ENCODE measurements at regions not wholly inside any gene's neighbourhood (a gene's known extent, or its start where the extent isn't known, plus 50 kb on each side); places are given as distances from the start of the nearest gene placed in this dataset.

DNA sequence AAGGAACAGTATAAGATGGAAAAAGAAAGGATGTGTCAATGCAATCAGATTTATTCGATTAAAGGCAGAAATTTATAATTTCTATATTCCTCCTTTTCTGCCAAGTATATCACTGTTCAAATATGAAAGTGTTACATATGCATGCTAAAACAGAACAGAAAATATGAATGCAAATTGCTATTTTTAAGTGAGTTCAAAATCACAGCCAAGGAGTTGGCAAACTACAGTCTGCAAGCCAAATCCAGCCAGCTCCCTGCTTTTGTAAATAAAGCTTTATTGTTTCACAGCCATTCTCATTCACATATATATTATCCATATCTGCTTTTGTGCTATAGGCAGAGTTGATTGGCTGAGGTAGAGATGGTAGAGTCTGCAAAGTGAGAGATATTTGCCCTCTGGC lies 747.2 kb downstream of the ANKRD7 start:
- TF ChIP-seq EZH2phosphoT487 (IDR thresholded peaks at IDR 0.05; ENCODE audit: unreplicated experiment) = no peak
- TF ChIP-seq, protein P1, sequence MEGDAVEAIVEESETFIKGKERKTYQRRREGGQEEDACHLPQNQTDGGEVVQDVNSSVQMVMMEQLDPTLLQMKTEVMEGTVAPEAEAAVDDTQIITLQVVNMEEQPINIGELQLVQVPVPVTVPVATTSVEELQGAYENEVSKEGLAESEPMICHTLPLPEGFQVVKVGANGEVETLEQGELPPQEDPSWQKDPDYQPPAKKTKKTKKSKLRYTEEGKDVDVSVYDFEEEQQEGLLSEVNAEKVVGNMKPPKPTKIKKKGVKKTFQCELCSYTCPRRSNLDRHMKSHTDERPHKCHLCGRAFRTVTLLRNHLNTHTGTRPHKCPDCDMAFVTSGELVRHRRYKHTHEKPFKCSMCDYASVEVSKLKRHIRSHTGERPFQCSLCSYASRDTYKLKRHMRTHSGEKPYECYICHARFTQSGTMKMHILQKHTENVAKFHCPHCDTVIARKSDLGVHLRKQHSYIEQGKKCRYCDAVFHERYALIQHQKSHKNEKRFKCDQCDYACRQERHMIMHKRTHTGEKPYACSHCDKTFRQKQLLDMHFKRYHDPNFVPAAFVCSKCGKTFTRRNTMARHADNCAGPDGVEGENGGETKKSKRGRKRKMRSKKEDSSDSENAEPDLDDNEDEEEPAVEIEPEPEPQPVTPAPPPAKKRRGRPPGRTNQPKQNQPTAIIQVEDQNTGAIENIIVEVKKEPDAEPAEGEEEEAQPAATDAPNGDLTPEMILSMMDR (conservative IDR thresholded peaks at IDR 0.05; ENCODE audit: low read depth in 2 of 2) = no peak
- TF ChIP-seq EZH2 (IDR thresholded peaks at IDR 0.05; ENCODE audit: low read depth, unreplicated experiment) = no peak
- TF ChIP-seq POLR2AphosphoS5 (IDR thresholded peaks at IDR 0.05; ENCODE audit: low read depth) = no peak
- no peak for TF ChIP-seq REST (IDR thresholded peaks at IDR 0.05; ENCODE audit: unreplicated experiment)
- TF ChIP-seq NANOG (IDR thresholded peaks at IDR 0.05; ENCODE audit: borderline replicate concordance) = no peak
- no peak for TF ChIP-seq ZNF331 (CRISPR knock-in tag; IDR thresholded peaks at IDR 0.05; ENCODE audit: low read depth)
- TF ChIP-seq CREB1 (CRISPR knock-in tag; IDR thresholded peaks at IDR 0.05; ENCODE audit: low read depth) = no peak
- TF ChIP-seq JUNB (IDR thresholded peaks at IDR 0.05; ENCODE audit: unreplicated experiment) = no peak
- TF ChIP-seq, protein P2, sequence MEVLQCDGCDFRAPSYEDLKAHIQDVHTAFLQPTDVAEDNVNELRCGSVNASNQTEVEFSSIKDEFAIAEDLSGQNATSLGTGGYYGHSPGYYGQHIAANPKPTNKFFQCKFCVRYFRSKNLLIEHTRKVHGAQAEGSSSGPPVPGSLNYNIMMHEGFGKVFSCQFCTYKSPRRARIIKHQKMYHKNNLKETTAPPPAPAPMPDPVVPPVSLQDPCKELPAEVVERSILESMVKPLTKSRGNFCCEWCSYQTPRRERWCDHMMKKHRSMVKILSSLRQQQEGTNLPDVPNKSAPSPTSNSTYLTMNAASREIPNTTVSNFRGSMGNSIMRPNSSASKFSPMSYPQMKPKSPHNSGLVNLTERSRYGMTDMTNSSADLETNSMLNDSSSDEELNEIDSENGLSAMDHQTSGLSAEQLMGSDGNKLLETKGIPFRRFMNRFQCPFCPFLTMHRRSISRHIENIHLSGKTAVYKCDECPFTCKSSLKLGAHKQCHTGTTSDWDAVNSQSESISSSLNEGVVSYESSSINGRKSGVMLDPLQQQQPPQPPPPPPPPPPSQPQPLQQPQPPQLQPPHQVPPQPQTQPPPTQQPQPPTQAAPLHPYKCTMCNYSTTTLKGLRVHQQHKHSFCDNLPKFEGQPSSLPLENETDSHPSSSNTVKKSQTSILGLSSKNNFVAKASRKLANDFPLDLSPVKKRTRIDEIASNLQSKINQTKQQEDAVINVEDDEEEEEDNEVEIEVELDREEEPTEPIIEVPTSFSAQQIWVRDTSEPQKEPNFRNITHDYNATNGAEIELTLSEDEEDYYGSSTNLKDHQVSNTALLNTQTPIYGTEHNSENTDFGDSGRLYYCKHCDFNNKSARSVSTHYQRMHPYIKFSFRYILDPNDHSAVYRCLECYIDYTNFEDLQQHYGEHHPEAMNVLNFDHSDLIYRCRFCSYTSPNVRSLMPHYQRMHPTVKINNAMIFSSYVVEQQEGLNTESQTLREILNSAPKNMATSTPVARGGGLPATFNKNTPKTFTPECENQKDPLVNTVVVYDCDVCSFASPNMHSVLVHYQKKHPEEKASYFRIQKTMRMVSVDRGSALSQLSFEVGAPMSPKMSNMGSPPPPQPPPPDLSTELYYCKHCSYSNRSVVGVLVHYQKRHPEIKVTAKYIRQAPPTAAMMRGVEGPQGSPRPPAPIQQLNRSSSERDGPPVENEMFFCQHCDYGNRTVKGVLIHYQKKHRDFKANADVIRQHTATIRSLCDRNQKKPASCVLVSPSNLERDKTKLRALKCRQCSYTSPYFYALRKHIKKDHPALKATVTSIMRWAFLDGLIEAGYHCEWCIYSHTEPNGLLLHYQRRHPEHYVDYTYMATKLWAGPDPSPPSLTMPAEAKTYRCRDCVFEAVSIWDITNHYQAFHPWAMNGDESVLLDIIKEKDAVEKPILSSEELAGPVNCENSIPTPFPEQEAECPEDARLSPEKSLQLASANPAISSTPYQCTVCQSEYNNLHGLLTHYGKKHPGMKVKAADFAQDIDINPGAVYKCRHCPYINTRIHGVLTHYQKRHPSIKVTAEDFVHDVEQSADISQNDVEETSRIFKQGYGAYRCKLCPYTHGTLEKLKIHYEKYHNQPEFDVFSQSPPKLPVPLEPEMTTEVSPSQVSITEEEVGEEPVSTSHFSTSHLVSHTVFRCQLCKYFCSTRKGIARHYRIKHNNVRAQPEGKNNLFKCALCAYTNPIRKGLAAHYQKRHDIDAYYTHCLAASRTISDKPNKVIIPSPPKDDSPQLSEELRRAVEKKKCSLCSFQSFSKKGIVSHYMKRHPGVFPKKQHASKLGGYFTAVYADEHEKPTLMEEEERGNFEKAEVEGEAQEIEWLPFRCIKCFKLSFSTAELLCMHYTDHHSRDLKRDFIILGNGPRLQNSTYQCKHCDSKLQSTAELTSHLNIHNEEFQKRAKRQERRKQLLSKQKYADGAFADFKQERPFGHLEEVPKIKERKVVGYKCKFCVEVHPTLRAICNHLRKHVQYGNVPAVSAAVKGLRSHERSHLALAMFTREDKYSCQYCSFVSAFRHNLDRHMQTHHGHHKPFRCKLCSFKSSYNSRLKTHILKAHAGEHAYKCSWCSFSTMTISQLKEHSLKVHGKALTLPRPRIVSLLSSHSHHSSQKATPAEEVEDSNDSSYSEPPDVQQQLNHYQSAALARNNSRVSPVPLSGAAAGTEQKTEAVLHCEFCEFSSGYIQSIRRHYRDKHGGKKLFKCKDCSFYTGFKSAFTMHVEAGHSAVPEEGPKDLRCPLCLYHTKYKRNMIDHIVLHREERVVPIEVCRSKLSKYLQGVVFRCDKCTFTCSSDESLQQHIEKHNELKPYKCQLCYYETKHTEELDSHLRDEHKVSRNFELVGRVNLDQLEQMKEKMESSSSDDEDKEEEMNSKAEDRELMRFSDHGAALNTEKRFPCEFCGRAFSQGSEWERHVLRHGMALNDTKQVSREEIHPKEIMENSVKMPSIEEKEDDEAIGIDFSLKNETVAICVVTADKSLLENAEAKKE (CRISPR knock-in tag; IDR thresholded peaks at IDR 0.05) = no peak

All from GM23338 (cell line).